CD4-positive, alpha-beta memory T cell (primary cell): ENCODE measurements at regions not wholly inside any gene's neighbourhood (a gene's known extent, or its start where the extent isn't known, plus 50 kb on each side); places are given as distances from the start of the nearest gene placed in this dataset.

Experiments used
- CTCF ChIA-PET: fragments of 350-600 bp; sonication (Branson Sonifier 250); formaldehyde crosslinking; loops from one replicate; lab custom pipeline; 2021; ENCODE audit warnings: inconsistent platforms; ENCODE audit not compliant: partially characterized antibody; lab: Charles Lee
- POLR2A ChIA-PET: fragments of 350-600 bp; sonication (Branson Sonifier 250); formaldehyde crosslinking; loops from one replicate; lab custom pipeline; 2021; ENCODE audit not compliant: partially characterized antibody; lab: Charles Lee
- DNase-seq, 5 donors: peaks; one replicate each; pipeline versions ENCODE4 v3.0.0 to v3.0.0-alpha.2; 2020 to 2022; ENCODE audit warnings: mixed read lengths in 1 of 5
- H3K27ac ChIP-seq: one replicate; pipeline ENCODE4 v1.7.0; 2013; ENCODE audit warnings: low read depth, low read length
- H3K27me3 ChIP-seq: 2 replicates; pipeline ENCODE4 v1.7.0; 2013; ENCODE audit warnings: mild to moderate bottlenecking, low read length, moderate library complexity; ENCODE audit not compliant: insufficient read depth
- H3K36me3 ChIP-seq: 2 replicates; pipeline ENCODE4 v1.7.0; 2013; ENCODE audit warnings: mild to moderate bottlenecking, low read length, moderate library complexity; ENCODE audit not compliant: insufficient read depth
- H3K4me1 ChIP-seq: 2 replicates; pipeline ENCODE4 v1.7.0; 2013; ENCODE audit warnings: mild to moderate bottlenecking, low read length, moderate library complexity; ENCODE audit not compliant: insufficient read depth
- H3K4me3 ChIP-seq, 2 donors: one replicate each; pipeline ENCODE4 v1.7.0; 2013; ENCODE audit warnings: low read length in 2 of 2, mild to moderate bottlenecking in 1 of 2
- H3K9me3 ChIP-seq, 2 donors: one replicate each; pipeline ENCODE4 v1.7.0; 2013; ENCODE audit warnings: low read length in 2 of 2, control low read depth in 1 of 2; ENCODE audit not compliant: control insufficient read depth in 1 of 2
- H3K27ac Mint-ChIP-seq, 7 donors: one replicate each; pipeline ENCODE4 v1.8.0; 2020 to 2021; ENCODE audit warnings: mixed read lengths in 7 of 7, mild to moderate bottlenecking in 6 of 7, inconsistent platforms in 3 of 7, moderate library complexity in 3 of 7
- H3K27me3 Mint-ChIP-seq, 2 donors: one replicate each; pipeline ENCODE4 v1.8.0; 2020 to 2021; ENCODE audit warnings: mixed read lengths in 2 of 2
- H3K36me3 Mint-ChIP-seq, 2 donors: one replicate each; pipeline ENCODE4 v1.8.0; 2020 to 2021; ENCODE audit warnings: mixed read lengths in 2 of 2, inconsistent platforms in 1 of 2, mild to moderate bottlenecking in 1 of 2
- H3K4me1 Mint-ChIP-seq, 4 donors: one replicate each; pipeline ENCODE4 v1.8.0; 2020 to 2021; ENCODE audit warnings: mixed read lengths in 4 of 4, mild to moderate bottlenecking in 1 of 4
- H3K4me3 Mint-ChIP-seq, 8 donors: one replicate each; pipeline ENCODE4 v1.8.0; 2020 to 2021; ENCODE audit warnings: mixed read lengths in 8 of 8, mild to moderate bottlenecking in 7 of 8, moderate library complexity in 6 of 8, inconsistent platforms in 3 of 8
- H3K9me3 Mint-ChIP-seq, 8 donors: one replicate each; pipeline ENCODE4 v1.8.0; 2020 to 2021; ENCODE audit warnings: mixed read lengths in 8 of 8, mild to moderate bottlenecking in 5 of 8, inconsistent platforms in 3 of 8, moderate library complexity in 1 of 8
- intact Hi-C: fragments of 100-400 bp; cut with micrococcal nuclease; formaldehyde crosslinking; loops from one replicate; pipeline ENCODE4 v1.15.1; 2023

- H3K9me3 Mint-ChIP-seq: peaks cover 0 to 5% (median 3%) of the 10 kb centered on the region in 8 donors
- Histone ChIP-seq H3K36me3 (no peaks in the 10 kb centered on the region), H3K27me3 (no peaks in the 10 kb centered on the region), H3K4me1 (no peaks in the 10 kb centered on the region), H3K27ac (no peak overlapping the region), H3K4me3 (no peak overlapping the region), H3K9me3 (no peaks in the 10 kb centered on the region)
- no peak overlapping the region for H3K4me3 Mint-ChIP-seq
- H3K36me3 Mint-ChIP-seq: no peaks in the 10 kb centered on the region
- no peak overlapping the region for H3K27ac Mint-ChIP-seq
- no peaks in the 10 kb centered on the region for H3K4me1 Mint-ChIP-seq
- ChIA-PET POLR2A (no interaction called here), CTCF (no interaction called here)
- intact Hi-C loops: no loop called here
- H3K27me3 Mint-ChIP-seq: no peaks in the 10 kb centered on the region
- DNase-seq: no peak
These were observed 340.6 kb upstream of the KLHL1 start for GRCh38 chr13:70448820-70449219.

- Histone ChIP-seq H3K27ac (no peak overlapping the region), H3K9me3 (no peaks in the 10 kb centered on the region), H3K27me3 (no peaks in the 10 kb centered on the region), H3K4me1 (no peaks in the 10 kb centered on the region), H3K4me3 (no peak overlapping the region), H3K36me3 (no peaks in the 10 kb centered on the region)
- Mint-ChIP-seq H3K27ac (no peak overlapping the region), H3K4me3 (no peak overlapping the region), H3K36me3 (no peaks in the 10 kb centered on the region), H3K4me1 (no peaks in the 10 kb centered on the region), H3K27me3 (no peaks in the 10 kb centered on the region), H3K9me3 (peaks cover 0 to 5% (median 2%) of the 10 kb centered on the region in 8 donors)
- no peak for DNase-seq
- ChIA-PET CTCF (no interaction called here), POLR2A (no interaction called here)
- intact Hi-C loops: no loop called here
These were observed 324.1 kb upstream of the KLHL1 start for GRCh38 chr13:70432276-70432805.

- Mint-ChIP-seq H3K9me3 (peaks cover 0 to 5% (median 3%) of the 10 kb centered on the region in 8 donors), H3K4me3 (no peak overlapping the region), H3K36me3 (no peaks in the 10 kb centered on the region), H3K4me1 (no peaks in the 10 kb centered on the region), H3K27me3 (no peaks in the 10 kb centered on the region), H3K27ac (no peak overlapping the region)
- Histone ChIP-seq H3K27me3 (no peaks in the 10 kb centered on the region), H3K27ac (no peak overlapping the region), H3K4me3 (no peak overlapping the region), H3K36me3 (no peaks in the 10 kb centered on the region), H3K9me3 (no peaks in the 10 kb centered on the region), H3K4me1 (no peaks in the 10 kb centered on the region)
- POLR2A ChIA-PET: no interaction called here
- intact Hi-C loops: no loop called here
- CTCF ChIA-PET: no interaction called here
- no peak for DNase-seq
These were observed 322.0 kb upstream of the KLHL1 start for GRCh38 chr13:70430256-70430655.

GRCh38 chr13:70424928-70425327 is 316.7 kb upstream of the KLHL1 start:
- Histone ChIP-seq H3K4me3 (no peak overlapping the region), H3K9me3 (no peaks in the 10 kb centered on the region), H3K27me3 (no peaks in the 10 kb centered on the region), H3K36me3 (no peaks in the 10 kb centered on the region), H3K27ac (no peak overlapping the region), H3K4me1 (no peaks in the 10 kb centered on the region)
- Mint-ChIP-seq H3K9me3 (peaks cover 0 to 7% (median 3%) of the 10 kb centered on the region in 8 donors), H3K27ac (no peak overlapping the region), H3K27me3 (no peaks in the 10 kb centered on the region), H3K36me3 (no peaks in the 10 kb centered on the region), H3K4me1 (no peaks in the 10 kb centered on the region), H3K4me3 (no peak overlapping the region)
- intact Hi-C loops: no loop called here
- CTCF ChIA-PET: no interaction called here
- no peak for DNase-seq
- POLR2A ChIA-PET: no interaction called here

GRCh38 chr13:70424428-70424827 is 316.2 kb upstream of the KLHL1 start:
- H3K4me1 Mint-ChIP-seq: no peaks in the 10 kb centered on the region
- H3K27me3 Mint-ChIP-seq: no peaks in the 10 kb centered on the region
- no peak overlapping the region for H3K27ac Mint-ChIP-seq
- Histone ChIP-seq H3K36me3 (no peaks in the 10 kb centered on the region), H3K27me3 (no peaks in the 10 kb centered on the region), H3K27ac (no peak overlapping the region), H3K9me3 (no peaks in the 10 kb centered on the region), H3K4me3 (no peak overlapping the region), H3K4me1 (no peaks in the 10 kb centered on the region)
- no peak overlapping the region for H3K4me3 Mint-ChIP-seq
- H3K9me3 Mint-ChIP-seq: peaks cover 0 to 7% (median 3%) of the 10 kb centered on the region in 8 donors
- no peak for DNase-seq
- no peaks in the 10 kb centered on the region for H3K36me3 Mint-ChIP-seq
- ChIA-PET POLR2A (no interaction called here), CTCF (no interaction called here)
- intact Hi-C loops: no loop called here

GRCh38 chr13:70415136-70415535 is 306.9 kb upstream of the KLHL1 start:
- CTCF ChIA-PET: no interaction called here

GRCh38 chr13:70408865-70409264 is 300.6 kb upstream of the KLHL1 start:
- ChIA-PET CTCF (no interaction called here), POLR2A (no interaction called here)
- H3K27me3 ChIP-seq: no peaks in the 10 kb centered on the region
- no peak for DNase-seq
- H3K27ac ChIP-seq: no peak overlapping the region
- Mint-ChIP-seq H3K27ac (no peak overlapping the region), H3K9me3 (peaks cover 4 to 7% (median 6%) of the 10 kb centered on the region in 8 donors), H3K4me1 (no peaks in the 10 kb centered on the region), H3K27me3 (no peaks in the 10 kb centered on the region), H3K4me3 (no peak overlapping the region), H3K36me3 (no peaks in the 10 kb centered on the region)
- no peak overlapping the region for H3K4me3 ChIP-seq
- no peaks in the 10 kb centered on the region for H3K4me1 ChIP-seq
- H3K9me3 ChIP-seq: no peaks in the 10 kb centered on the region
- intact Hi-C loops: no loop called here
- no peaks in the 10 kb centered on the region for H3K36me3 ChIP-seq

More at GRCh38 chr13:70415136-70415535, 306.9 kb upstream of the KLHL1 start:
- Mint-ChIP-seq H3K4me3 (no peak overlapping the region), H3K36me3 (no peaks in the 10 kb centered on the region), H3K27me3 (no peaks in the 10 kb centered on the region), H3K27ac (no peak overlapping the region), H3K9me3 (peaks cover 3 to 13% (median 5%) of the 10 kb centered on the region in 8 donors), H3K4me1 (no peaks in the 10 kb centered on the region)
- intact Hi-C loops: no loop called here
- DNase-seq: no peak
- no peak overlapping the region for H3K4me3 ChIP-seq
- POLR2A ChIA-PET: no interaction called here
- no peaks in the 10 kb centered on the region for H3K36me3 ChIP-seq
- H3K27ac ChIP-seq: no peak overlapping the region
- H3K27me3 ChIP-seq: no peaks in the 10 kb centered on the region
- no peaks in the 10 kb centered on the region for H3K9me3 ChIP-seq
- no peaks in the 10 kb centered on the region for H3K4me1 ChIP-seq

- no peaks in the 10 kb centered on the region for H3K27me3 Mint-ChIP-seq
These were observed 299.2 kb upstream of the KLHL1 start for GRCh38 chr13:70407486-70407885.

More at GRCh38 chr13:70407486-70407885, 299.2 kb upstream of the KLHL1 start:
- H3K27ac Mint-ChIP-seq: no peak overlapping the region
- POLR2A ChIA-PET: no interaction called here
- Histone ChIP-seq H3K9me3 (no peaks in the 10 kb centered on the region), H3K27ac (no peak overlapping the region), H3K4me1 (no peaks in the 10 kb centered on the region), H3K36me3 (no peaks in the 10 kb centered on the region), H3K27me3 (no peaks in the 10 kb centered on the region), H3K4me3 (no peak overlapping the region)
- peaks cover 0 to 6% (median 3%) of the 10 kb centered on the region in 8 donors for H3K9me3 Mint-ChIP-seq
- intact Hi-C loops: no loop called here
- H3K4me1 Mint-ChIP-seq: no peaks in the 10 kb centered on the region
- H3K36me3 Mint-ChIP-seq: no peaks in the 10 kb centered on the region
- DNase-seq: no peak
- no peak overlapping the region for H3K4me3 Mint-ChIP-seq
- CTCF ChIA-PET: no interaction called here
